ENCODE measurements at regions not wholly inside any gene's neighbourhood (a gene's known extent, or its start where the extent isn't known, plus 50 kb on each side); places are given as distances from the start of the nearest gene placed in this dataset.

GRCh38 chr14:34094384-34094783 lies 143.5 kb upstream of the EGLN3 start:
- TF ChIP-seq TAF1 (IDR thresholded peaks at IDR 0.05; ENCODE audit: borderline replicate concordance, low read depth, low read length) (no peak), POLR2AphosphoS5 (IDR thresholded peaks at IDR 0.05; ENCODE audit: low read depth, low read length) (no peak), POLR2A (IDR thresholded peaks at IDR 0.05; ENCODE audit: low read depth, low read length) (no peak)

Measured in GM12892 (cell line).